ENCODE measurements at regions not wholly inside any gene's neighbourhood (a gene's known extent, or its start where the extent isn't known, plus 50 kb on each side); places are given as distances from the start of the nearest gene placed in this dataset.

DNA sequence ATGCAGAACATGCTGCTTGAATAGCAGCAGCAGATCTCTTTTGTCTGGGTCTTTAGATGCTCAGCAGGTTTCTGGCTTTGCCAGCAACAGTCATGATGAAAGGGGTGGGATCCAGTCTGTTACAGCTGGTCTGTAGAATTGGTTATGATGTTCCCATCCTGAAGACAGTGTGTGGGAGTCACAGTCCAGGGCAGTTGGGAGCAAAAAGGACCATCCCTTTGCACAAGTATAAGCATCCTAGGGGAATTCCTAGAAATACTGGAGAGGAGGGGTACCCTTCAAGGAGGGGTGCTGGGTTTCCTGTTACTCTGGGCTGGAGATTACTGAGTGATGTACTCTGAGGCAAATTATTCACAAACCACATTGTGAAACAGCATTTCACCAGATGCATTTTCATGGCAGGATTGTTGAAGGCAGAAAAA is 119.9 kb upstream of the RND3 start:
- TF ChIP-seq, protein P1, sequence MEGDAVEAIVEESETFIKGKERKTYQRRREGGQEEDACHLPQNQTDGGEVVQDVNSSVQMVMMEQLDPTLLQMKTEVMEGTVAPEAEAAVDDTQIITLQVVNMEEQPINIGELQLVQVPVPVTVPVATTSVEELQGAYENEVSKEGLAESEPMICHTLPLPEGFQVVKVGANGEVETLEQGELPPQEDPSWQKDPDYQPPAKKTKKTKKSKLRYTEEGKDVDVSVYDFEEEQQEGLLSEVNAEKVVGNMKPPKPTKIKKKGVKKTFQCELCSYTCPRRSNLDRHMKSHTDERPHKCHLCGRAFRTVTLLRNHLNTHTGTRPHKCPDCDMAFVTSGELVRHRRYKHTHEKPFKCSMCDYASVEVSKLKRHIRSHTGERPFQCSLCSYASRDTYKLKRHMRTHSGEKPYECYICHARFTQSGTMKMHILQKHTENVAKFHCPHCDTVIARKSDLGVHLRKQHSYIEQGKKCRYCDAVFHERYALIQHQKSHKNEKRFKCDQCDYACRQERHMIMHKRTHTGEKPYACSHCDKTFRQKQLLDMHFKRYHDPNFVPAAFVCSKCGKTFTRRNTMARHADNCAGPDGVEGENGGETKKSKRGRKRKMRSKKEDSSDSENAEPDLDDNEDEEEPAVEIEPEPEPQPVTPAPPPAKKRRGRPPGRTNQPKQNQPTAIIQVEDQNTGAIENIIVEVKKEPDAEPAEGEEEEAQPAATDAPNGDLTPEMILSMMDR (IDR thresholded peaks at IDR 0.05; ENCODE audit: low read depth, low read length, poor library complexity, severe bottlenecking): no peak
- TF ChIP-seq EZH2phosphoT487 (IDR thresholded peaks at IDR 0.05; ENCODE audit: borderline replicate concordance, low read length): no peak

All from DOHH2 (cell line).